Amniotic stem cell (primary cell): ENCODE measurements at regions not wholly inside any gene's neighbourhood (a gene's known extent, or its start where the extent isn't known, plus 50 kb on each side); places are given as distances from the start of the nearest gene placed in this dataset.

Experiments used
- DNase-seq: peaks from one replicate; lab custom pipeline; 2025; lab: John Stamatoyannopoulos, UW

- no peak for DNase-seq
Observed at GRCh38 chr4:171636606-171637005, 176.6 kb upstream of the GALNTL6 start.

GRCh38 chr4:171629737-171630136, 183.5 kb upstream of the GALNTL6 start:
- DNase-seq = no peak

GRCh38 chr4:171629182-171629581, 184.0 kb upstream of the GALNTL6 start:
- no peak for DNase-seq

GRCh38 chr4:171626554-171626953, 186.7 kb upstream of the GALNTL6 start:
- DNase-seq = no peak

GRCh38 chr4:171622729-171623128, 190.5 kb upstream of the GALNTL6 start:
- no peak for DNase-seq

GRCh38 chr4:171621646-171622045, 191.6 kb upstream of the GALNTL6 start:
- DNase-seq = no peak

GRCh38 chr4:171612907-171613306, 200.3 kb upstream of the GALNTL6 start:
- DNase-seq = no peak

- no peak for DNase-seq
Observed at GRCh38 chr4:171602638-171603355, 210.4 kb upstream of the GALNTL6 start.

- DNase-seq = no peak
Observed at GRCh38 chr4:171601091-171601490, 212.1 kb upstream of the GALNTL6 start.

- no peak for DNase-seq
Observed at GRCh38 chr4:171599628-171600027, 213.6 kb upstream of the GALNTL6 start.

GRCh38 chr4:171594293-171594692, 218.9 kb upstream of the GALNTL6 start:
- DNase-seq = no peak

- no peak for DNase-seq
Observed at GRCh38 chr4:171590716-171591115, 222.5 kb upstream of the GALNTL6 start.

- DNase-seq = no peak
Observed at GRCh38 chr4:171588764-171589163, 224.4 kb upstream of the GALNTL6 start.

- DNase-seq = no peak
Observed at GRCh38 chr4:171588051-171588545, 225.1 kb upstream of the GALNTL6 start.

- DNase-seq = no peak
Observed at GRCh38 chr4:171583790-171584189, 229.4 kb upstream of the GALNTL6 start.

GRCh38 chr4:171582961-171583581, 230.1 kb upstream of the GALNTL6 start:
- no peak for DNase-seq

- DNase-seq = no peak
Observed at GRCh38 chr4:171573181-171573580, 240.0 kb upstream of the GALNTL6 start.

GRCh38 chr4:171565130-171565788, 247.9 kb upstream of the GALNTL6 start:
- no peak for DNase-seq

- DNase-seq = no peak
Observed at GRCh38 chr4:171561419-171561818, 251.8 kb upstream of the GALNTL6 start.

- DNase-seq = no peak
Observed at GRCh38 chr4:171553961-171554360, 259.2 kb upstream of the GALNTL6 start.

GRCh38 chr4:171542640-171543039, 270.6 kb upstream of the GALNTL6 start:
- DNase-seq = no peak

GRCh38 chr4:171538601-171539100, 274.6 kb upstream of the GALNTL6 start:
- DNase-seq = no peak

- DNase-seq = no peak
Observed at GRCh38 chr4:171534391-171534790, 278.8 kb upstream of the GALNTL6 start.
